D721Med (cell line): ENCODE measurements at regions not wholly inside any gene's neighbourhood (a gene's known extent, or its start where the extent isn't known, plus 50 kb on each side); places are given as distances from the start of the nearest gene placed in this dataset.

Source experiments
- DNase-seq: peaks from one replicate; pipeline ENCODE4 v3.0.0; 2011; ENCODE audit warnings: low spot score; ENCODE audit not compliant: insufficient read length
- FAIRE-seq: peaks from 2 replicates; lab custom pipeline; 2011; peaks lifted over from hg19 to GRCh38; lab: Jason Lieb, UNC
- TF ChIP-seq, protein P1 (sequence below): IDR thresholded peaks from 2 replicates; pipeline ENCODE4 v1.5.1; 2012; ENCODE audit warnings: mild to moderate bottlenecking, control low read depth; ENCODE audit not compliant: insufficient read depth; ENCODE audit errors: missing control alignments

DNA sequence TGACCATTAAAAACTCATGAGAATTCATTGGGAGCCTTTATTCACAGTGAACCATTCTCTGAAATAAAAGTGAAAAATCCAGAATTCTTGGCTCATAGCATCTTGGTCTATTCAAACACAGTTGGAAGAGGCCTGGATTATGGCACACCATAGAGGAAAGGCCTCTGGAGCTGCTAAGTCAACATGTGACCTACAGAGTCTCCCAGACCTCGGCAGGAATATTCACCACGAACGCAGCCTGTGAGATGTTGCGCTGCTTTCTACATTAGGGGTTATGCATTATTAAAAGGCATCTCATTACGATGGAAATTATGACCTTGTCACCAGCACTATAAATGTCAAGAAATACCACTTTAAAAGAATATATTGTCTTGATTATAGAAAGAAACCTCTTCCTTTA is 132.6 kb downstream of the EFNB2 start:
- DNase-seq (no peak), FAIRE-seq (no peak)
- TF ChIP-seq, protein P1, sequence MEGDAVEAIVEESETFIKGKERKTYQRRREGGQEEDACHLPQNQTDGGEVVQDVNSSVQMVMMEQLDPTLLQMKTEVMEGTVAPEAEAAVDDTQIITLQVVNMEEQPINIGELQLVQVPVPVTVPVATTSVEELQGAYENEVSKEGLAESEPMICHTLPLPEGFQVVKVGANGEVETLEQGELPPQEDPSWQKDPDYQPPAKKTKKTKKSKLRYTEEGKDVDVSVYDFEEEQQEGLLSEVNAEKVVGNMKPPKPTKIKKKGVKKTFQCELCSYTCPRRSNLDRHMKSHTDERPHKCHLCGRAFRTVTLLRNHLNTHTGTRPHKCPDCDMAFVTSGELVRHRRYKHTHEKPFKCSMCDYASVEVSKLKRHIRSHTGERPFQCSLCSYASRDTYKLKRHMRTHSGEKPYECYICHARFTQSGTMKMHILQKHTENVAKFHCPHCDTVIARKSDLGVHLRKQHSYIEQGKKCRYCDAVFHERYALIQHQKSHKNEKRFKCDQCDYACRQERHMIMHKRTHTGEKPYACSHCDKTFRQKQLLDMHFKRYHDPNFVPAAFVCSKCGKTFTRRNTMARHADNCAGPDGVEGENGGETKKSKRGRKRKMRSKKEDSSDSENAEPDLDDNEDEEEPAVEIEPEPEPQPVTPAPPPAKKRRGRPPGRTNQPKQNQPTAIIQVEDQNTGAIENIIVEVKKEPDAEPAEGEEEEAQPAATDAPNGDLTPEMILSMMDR: no peak

DNA sequence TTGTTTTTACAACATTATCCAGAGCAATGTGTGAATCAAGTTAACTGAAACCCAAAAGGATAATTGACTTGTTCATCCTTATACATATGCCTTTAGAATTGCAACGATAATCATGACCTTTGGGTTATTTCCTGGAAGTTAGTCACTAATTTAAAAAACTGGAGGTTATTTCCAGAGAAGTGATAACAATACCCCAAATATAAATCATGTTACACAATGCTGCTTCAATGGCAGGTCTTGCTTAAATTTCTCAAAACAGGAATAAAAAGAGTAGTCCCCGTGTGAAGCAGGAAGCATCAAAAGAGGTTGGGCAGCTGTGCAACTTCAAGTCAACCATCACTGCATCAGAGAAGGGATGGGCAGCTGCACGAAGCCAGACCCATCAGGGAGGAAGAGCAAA is 134.4 kb downstream of the EFNB2 start:
- no peak for DNase-seq
- FAIRE-seq: no peak
- TF ChIP-seq, protein P1: no peak

DNA sequence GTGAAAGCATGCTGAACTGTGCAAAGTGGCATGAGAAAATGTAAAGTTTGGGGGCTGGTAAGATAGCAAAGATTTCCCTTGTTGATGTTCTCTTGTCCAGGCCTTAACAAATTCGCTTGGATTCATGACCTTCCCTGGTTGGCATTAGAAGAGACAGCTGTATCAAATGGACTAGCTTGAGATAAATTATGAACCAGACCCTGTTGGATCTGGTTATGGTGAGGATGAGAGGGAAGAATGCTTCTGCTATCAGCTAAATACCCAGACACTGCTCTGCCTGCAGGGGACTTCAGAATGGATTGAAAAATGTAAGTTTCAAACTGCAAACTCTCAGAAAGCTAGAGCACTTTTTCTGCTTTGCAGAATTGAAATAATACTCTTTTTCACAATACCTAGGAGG is 135.2 kb downstream of the EFNB2 start:
- TF ChIP-seq, protein P1: no peak
- FAIRE-seq: no peak

DNA sequence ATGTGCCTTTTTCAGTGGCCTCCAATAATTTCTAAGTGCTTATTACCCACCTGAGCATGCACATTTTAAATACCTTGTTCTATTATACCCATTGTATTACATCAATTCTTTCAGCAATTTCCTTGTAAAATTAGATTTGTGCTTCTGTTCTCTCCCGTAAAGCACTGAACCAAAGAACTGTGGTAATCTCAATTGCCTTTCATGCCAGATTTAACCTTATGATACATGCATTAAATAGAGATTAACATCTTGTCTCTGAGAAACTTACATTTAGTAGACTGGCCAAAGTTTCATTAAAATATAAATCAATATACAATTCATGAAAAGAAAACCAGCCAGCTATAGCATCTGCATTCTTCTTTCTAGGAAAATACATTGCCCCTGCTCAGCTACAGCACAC is 137.2 kb downstream of the EFNB2 start:
- TF ChIP-seq, protein P1: no peak
- no peak for FAIRE-seq
- no peak for DNase-seq

More for the DNA sequence above, 135.2 kb downstream of the EFNB2 start:
- no peak for DNase-seq

DNA sequence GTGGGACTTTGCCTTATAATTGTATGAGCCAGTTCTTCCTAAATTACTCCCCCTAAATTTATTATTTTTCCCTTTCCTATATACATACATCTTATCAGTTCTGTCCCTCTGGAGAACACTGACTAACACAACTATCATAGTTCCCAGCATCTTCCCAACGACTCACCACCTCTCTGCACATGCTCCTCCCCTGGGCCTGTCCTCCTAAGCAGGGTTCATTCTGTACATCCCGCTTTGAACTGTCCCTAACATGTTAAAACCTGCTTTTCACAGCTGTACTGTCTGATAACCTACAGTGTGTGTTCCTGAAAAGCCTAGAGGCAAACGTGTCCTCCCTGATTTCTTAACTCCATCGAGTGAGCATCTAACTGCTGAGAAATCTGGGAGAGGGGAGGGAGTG is 141.7 kb downstream of the EFNB2 start:
- DNase-seq (no peak), FAIRE-seq (no peak)
- TF ChIP-seq, protein P1: no peak

DNA sequence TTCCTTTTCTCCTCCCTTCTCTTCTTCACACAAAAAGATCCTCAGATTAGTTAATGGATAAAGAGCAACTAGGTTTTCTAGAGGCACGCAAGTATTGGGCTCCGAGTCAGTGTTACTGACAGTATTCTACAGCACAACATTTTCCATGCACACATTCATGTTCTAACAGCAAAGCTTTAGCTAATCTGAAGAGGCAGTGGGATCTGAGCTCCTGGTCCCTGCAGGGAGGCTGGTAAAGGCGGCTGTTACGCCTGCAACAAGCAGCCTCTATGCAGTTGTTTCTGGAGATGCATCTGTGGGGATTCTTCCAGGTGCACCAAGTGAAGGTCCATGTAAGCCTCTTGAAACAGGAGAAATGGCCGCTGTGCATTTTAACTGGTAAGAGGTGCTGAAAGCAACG is 143.8 kb downstream of the EFNB2 start:
- TF ChIP-seq, protein P1: no peak
- DNase-seq (no peak), FAIRE-seq (no peak)

DNA sequence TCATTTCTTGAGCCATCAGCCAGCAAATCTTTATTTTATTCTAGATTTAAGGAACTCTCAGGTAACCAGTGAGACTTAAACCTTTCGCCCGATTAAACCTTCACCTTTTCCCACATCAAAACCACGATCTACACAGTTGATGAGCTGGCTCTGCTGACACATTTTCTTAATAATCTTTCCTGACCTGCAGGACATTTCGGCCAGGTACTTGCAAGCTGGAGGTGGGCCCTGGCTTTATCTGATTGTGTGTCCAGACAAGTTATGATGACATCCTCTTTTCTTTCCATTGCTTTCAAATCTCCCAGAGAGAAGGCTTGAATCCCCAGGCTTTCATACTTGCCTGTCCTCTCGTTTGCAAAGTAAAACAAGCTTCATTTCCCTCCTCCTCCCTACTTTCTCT is 144.2 kb downstream of the EFNB2 start:
- TF ChIP-seq, protein P1: no peak
- FAIRE-seq (no peak), DNase-seq (no peak)
